Activated gamma-delta T cell treated with Interleukin-2 at 50 U/mL for 16 hours (primary cell): ENCODE measurements at regions not wholly inside any gene's neighbourhood (a gene's known extent, or its start where the extent isn't known, plus 50 kb on each side); places are given as distances from the start of the nearest gene placed in this dataset.
A peak's percentile ranks its signal among the peaks of the same experiment; 100 is the strongest.
"Not testable (repeated sequence)": the region's sequence is repeated elsewhere in the genome, so short reads cannot be mapped to it uniquely, and the experiment has no call there.

Experiments
- DNase-seq: peaks from one replicate; pipeline ENCODE4 v3.0.0-alpha.2; 2020

DNA sequence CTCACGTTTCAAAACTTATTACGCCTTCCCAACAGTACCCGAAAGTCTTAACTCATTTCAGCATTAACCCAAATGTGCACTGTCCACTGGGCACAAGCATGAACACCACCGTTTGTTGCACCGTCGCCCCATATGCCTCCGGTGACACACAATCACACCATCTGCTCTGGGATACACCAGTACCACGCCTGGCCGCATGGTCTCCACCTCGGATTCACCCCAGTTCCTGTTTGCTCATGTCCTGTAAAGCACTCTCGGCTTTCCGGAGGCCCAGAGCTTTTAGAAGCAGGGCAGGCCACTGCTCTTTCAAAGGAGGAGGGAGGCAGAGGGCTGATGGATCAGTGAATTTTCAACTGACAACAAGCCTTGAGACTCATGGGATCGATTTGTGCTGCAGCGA, 1570.0 kb upstream of the DEFB115 start:
- DNase-seq: no peak

DNA sequence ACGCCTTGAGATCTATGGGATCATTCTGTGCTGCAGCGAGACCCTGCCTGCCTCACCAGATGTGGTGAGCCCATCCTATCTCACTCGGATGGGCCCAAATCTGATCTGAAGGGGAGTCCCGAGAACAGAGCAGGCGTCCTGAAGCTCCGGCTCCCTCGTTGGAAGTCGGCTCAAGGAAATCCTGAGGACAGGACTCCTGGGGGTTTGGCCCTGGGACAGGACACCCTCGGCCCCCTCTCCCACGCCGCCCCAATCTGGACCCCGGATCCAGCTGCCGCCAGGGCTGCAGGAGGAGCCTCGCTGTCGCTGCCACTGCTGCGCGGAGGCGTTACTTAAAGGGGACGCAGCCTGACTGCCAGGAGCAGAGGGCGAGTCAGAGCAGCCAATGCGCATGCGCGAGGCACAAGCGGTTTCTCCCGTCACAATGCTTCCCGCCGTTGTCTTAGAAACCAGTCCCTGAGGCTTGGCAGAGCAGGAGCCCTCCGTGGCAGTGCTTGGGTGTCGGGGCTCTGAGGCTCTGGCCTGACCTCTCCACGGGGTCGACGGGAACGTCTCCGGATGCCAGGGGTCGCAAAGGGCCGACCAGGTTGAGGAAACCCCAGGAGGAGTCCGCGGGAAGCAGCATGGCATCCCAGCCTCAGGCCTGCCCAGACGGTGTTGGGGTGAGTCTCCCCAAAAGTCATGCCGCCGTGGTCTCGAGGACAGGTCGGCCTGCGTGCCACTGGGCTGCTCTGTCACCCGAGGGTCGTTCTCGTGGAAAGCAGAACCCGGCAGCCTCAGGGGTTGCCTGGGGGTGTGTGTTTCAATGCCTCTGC, 1567.8 kb upstream of the DEFB115 start:
- peak; percentile 7 for DNase-seq

DNA sequence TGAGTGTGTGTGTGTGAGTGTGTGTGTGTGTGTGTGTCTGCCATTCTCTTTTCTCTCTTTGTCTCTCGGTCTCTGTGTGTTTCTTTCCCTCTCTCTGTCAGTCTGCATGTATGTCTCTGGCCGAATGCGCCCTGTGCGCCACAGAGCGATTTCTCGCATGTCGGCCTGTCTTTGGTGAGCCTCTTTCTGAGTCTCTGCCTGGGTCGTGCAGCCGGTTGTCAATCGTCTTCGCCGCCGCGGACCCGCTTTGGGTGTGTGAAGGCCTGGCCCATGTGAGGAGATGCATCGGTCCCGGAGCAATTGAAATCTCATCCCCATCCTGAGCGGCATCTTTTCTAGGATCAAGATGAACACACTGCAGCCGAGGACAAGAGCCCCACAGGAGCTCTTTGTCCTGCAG, 1567.2 kb upstream of the DEFB115 start:
- DNase-seq: no peak

DNA sequence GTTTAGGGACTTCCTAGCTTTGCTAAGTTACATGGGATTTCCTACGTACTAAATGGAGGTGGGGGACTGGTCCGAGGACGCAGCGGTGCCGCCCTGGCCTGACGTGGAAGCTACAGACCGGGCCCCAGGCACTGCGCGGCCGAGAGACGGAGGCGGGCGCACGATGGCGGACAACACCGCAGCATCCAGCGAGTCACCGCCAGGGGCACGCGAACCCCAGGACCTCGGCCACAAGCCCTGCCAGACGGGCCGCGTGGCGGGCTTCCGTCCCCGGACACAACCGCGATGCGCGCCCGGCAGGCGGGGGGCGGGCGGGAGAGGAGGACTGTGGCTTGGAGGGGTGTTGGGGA, 1516.9 kb upstream of the DEFB115 start:
- no peak for DNase-seq

DNA sequence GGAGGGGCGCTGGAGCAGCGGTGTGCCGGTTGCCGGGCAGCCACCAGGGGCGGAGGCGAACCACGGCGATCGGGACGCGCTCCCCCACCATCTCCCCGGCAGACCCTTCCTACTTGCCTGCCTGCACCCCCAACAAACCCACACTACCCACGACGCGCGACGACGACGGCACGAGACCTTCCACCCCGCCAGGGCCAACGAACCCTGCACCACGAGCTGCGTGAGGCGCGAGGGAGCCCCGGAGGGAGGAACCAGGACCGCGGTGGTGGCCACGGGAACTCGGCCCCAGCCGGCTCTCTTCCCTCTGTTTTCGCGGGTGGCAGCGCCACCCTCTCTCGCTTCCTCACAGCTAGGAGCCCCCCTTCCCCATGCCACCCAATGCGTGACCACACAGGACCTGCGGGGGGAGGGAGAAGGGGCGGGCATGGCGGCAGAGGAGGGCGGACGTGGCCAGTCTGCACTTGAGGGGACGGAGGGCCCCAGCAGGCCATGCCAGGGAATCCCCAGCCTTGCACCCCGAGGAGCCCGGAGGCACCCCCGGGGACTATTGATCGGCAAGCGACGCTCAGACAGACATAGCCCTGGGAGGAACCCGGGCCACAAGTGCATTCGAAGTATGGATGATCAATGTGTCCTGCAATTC, 1516.4 kb upstream of the DEFB115 start:
- no peak for DNase-seq

DNA sequence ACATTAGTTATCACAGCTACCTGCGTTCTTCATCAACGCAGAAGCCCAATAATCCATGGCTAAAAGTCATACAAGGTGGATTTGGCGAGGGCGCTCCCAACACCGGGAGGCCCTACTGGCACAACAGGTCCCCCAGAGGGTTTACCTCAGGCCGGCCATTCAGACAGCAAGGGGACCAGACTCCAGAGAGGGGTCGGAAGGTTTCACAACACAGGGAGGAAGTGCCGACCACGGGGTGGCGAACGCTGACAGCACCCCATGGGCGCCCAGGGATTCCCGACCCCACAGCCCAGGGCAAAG, 1515.9 kb upstream of the DEFB115 start:
- DNase-seq: no peak

DNA sequence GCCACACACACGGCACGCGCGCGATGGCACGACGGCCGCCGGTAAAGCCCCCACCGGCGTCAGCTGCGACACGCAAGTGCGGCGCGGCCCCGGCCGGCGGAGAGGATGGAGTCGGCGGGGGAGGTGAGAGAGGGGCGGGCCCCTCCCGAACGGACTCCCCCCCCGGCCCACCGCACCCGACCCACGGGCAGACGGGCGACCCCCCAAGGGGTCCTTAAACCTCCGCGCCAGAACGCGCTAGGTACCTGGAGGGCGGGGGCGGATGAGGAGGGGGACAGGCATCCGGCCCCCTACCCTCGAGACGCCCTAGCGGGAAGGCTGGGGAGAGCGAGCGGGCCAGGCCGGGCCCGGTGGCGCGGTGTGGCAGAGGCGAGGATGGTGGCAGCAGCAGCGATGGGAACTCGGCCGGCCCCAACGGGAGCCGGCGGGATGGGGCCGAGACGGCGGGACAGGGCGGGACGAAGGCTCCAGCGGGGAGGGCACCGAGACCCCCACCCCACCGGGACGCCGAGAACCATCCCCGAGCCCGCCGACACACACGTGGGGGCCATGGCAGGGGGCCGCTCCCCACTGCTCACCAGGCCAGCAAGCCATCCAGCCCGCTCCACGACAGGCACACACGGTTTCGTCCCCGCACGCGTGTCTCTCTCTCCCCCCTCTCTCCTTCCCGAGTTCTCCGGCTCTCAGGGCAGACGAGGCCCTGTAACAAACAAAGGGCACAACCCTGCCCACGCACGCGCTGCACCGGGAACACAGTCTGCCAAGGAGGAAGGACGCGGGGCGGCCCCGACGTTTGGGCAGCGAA, 1515.4 kb upstream of the DEFB115 start:
- DNase-seq: no peak

DNA sequence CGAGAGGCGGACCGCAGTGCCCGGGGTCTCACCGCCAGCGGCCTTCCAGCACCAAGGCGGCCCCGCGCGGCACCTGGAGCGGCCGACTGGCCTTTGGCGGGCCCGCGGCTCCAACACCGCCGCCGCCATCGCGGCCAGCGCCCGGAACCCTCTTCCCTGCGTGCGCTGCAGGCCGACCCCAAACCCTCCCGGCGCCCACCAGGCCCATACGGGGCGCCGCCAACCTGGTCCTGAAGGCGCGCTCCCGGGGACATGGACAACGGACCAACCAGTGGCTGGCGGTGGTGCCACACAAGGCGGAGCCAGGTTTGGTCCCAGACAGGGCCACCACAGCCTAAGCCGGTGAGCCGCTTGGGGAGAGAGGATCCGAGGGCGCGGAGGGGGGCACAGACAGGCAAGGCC, 1514.8 kb upstream of the DEFB115 start:
- DNase-seq: no peak

DNA sequence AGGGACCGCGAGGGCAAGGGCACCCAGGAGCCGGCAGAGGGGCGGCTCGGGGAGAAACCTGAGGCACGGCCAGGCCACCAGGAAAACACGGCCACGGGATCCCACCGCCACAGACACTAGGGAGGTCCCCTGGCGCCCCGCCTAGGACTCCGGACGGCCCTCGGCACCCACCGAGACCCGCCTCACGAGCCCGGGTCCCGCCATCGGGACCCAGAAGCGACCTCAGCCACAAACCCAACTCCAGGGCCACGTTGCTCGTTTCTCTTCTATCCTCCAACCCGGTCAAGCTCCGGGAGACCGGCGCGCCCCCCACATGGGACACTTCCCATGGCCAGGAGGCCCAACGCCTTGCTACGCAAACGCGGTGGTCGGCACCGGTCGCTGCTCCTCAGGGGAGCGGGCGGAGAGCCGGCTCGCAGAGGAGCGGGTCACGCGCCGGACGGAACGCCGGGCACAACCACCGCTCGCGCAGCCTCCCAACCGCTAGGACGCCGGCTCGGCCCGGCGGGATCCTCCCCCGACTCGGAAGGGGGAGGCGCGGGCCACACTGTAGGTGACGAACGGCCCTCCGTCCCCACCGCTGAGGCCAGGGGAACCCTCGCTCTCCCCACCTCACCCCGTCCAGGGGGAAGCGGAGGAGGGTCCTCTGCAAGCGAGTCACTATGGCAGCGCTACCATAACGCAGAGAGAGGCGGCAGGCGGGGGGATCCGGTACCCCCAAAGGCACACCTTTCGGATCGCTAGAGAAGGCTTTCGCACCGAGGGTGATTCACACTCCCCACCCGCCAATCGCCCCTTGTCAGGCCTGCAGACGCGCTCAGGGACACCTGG, 1514.1 kb upstream of the DEFB115 start:
- DNase-seq: no peak

DNA sequence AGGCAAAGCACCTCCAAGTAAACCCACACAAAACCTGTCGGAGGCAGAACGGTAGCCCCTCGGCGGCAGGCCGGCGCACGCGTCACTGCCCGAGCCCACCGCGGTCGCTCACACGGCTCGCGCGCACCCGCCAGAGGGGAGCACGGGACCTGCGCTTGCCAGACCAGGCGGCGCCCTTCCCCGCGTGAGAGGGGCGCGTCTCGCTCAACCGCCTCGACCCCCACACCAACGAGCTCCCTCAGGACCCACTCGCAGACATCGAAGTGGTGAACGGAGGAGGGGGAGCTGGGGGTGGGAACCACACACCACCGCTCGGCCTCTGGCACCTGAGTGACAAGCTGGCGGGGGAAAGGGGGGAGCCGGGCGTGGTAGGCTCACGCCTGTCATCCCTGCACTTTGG, 1513.4 kb upstream of the DEFB115 start:
- no peak for DNase-seq

DNA sequence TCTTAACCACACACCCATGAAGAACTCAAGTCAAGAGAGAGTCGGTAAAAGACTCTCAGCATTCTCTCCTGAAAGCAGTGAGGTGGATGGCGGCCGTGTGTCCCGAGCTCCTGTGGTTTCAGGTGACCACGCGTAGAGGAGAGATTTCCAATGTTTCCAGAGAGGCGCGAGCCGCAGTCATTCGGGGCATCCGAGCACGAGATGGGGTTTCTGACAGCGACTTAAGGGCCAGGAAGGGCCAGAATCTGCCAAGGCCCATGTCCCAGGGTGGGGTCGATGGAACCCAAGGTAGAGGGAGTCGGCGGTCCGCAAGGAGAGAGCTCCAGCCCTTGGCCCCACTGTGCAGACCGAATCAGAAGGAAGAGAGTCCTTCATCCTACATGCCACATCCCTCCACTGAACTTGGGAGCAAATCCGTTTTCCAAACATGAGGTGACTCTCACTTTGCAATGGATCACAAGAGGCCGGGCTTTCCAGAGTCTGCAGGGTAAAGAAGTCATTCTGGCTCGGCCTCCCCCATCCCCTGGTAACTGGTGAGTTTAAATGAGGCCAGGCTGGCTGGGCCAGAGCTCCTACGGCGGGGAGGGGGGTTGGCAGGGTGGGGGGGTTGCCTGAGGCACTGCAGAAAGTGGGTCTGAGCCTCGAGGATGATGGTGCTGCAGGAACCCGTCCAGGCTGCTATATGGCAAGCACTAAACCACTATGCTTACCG, 1511.8 kb upstream of the DEFB115 start:
- not testable (repeated sequence) for DNase-seq

DNA sequence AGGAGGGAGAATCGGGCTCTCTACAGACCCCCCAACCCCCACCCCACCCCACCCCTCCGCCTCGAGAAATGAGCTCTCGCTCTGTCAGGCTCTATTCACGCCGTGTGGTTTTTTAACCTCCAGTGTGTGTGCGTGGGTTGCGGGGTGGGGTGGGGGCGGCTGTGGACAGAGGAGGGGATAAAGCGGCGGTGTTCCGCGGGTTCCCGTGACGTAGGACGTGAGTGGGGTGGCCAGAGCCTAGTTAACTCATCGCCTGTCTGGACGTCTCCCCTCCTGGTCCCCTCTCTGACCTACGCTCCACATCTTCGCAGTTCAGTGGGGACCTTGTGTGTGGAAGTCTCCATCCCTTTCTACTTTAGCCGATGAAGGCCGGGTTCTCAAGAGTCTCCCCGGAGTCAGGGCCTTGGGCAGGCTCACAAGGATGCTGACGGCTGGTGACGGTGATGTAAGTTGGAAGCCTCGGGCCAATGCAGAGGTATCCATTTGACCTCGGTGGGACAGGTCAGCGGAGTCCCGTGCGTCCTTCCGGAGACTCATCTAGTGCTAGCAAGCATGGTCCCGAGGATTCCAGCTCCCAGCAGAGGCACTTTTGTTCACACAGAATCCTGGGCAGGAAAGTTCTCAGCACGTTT, 1507.1 kb upstream of the DEFB115 start:
- no peak for DNase-seq

DNA sequence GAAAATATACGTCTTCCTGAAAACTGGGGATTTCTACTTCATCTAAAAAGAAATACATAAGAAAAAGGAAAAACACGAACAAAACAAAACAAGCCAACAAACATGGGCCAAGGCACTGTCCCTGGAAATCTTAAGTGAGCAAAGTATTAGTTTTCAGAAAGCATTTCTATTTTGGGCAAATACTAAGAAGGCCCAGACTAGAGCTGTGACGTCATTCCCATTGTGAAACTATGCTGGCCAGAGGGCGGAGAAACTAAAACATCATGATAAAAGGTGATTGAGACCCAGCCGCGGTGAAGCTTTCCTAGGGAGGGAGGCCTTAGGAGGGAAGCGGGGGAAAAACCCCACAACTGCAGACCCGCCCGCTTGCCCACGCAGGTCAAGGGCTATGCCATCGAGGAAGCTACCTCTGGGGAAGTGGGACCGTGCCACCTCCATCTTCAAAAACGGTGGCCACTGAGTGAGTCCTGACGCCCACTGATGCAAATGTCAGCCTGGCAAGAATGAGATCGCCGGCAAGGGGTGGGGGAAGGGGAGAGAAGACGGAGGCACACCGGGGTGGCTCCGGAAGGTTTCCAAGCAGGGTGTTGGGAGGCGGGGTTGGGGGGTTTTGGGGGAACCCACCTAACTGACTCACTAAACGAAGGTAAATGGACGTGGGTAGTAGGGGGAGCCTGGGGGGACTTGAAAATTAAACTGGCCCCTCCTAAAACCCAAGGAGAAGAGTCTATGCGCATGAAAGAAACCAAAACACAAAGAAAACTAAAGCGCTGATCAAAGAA, 1504.6 kb upstream of the DEFB115 start:
- not testable (repeated sequence) for DNase-seq

DNA sequence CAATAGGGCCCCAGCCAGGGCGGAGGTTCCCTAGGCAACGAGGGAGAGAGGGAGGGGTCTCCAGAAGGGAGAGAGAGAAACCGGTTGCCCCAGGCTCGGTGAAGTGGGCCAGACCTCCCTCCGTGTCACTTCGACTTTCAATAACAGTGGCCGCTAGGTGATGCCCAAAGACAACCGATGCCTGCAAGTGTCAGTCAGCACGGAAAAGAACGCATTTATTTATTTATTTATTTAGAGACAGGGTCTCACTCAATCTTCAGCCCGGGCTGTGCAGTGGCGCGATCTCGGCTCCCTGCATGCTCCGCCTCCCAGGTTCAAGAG, 1504.1 kb upstream of the DEFB115 start:
- DNase-seq: not testable (repeated sequence)

DNA sequence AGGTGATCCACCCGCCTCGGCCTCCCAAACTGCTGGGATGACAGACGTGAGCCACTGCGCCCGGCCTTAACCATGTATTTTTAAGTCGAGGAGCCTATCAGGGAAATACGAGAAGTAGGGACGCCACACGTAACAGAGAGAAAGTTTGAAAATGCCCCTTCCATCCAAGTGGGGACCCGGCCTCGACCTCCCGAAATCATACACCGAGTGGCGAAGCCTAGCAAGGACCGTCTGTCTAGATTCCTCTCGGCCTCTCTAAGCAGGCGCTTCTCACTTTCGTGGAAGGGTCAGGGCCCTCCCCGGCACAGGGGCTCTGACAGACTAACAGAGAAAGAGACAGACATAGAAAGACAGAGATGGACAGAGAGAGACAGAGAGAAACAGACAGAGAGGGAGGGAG, 1503.6 kb upstream of the DEFB115 start:
- DNase-seq: not testable (repeated sequence)

DNA sequence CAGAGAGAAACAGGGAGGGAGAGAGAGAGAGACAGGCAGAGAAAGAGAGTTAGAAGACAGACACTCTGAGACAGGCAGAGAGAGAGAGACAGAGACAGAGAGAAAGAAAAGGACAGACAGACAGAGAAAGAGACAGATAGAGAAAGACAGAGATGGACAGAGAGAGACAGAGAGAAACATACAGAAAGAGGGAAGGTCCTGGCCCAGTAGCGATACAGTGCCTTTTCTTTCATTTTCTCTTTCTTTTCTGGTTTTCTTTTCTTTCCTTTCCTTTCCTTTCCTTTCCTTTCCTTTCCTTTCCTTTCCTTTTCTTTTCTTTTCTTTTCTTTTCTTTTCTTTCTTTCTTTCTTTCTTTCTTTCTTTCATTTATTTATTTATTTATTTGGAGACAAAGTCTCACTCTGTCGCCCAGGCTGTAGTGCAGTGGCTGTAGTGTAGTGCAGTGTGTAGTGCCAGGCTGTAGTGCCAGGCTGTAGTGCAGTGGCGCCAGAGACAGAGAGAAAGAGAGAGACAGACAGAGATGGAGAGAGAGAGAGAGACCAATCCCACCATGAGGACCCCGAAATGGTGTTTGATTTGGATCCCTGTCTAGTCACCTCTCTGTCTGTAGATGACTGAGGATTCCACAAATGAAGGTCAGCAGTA, 1501.5 kb upstream of the DEFB115 start:
- not testable (repeated sequence) for DNase-seq

DNA sequence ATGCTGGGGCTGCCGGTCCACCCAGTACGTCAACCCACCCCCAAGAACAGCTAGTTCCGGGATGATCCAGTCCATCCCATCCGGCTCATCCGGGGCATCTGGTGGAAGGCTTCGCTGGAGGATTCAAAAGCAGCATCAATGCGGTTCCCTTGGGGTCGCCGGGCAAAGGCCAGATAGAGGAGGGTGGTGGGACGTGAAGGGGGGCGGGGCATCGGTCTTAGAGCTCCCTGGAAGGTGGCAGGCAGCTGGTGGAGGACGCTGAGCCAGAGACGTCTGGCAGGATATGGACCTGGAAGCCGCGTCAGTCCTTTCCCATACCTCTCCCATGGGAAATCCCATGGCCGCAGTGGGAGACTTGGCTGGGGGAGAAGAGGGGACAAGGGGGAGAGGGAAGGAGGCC, 1500.8 kb upstream of the DEFB115 start:
- no peak for DNase-seq

DNA sequence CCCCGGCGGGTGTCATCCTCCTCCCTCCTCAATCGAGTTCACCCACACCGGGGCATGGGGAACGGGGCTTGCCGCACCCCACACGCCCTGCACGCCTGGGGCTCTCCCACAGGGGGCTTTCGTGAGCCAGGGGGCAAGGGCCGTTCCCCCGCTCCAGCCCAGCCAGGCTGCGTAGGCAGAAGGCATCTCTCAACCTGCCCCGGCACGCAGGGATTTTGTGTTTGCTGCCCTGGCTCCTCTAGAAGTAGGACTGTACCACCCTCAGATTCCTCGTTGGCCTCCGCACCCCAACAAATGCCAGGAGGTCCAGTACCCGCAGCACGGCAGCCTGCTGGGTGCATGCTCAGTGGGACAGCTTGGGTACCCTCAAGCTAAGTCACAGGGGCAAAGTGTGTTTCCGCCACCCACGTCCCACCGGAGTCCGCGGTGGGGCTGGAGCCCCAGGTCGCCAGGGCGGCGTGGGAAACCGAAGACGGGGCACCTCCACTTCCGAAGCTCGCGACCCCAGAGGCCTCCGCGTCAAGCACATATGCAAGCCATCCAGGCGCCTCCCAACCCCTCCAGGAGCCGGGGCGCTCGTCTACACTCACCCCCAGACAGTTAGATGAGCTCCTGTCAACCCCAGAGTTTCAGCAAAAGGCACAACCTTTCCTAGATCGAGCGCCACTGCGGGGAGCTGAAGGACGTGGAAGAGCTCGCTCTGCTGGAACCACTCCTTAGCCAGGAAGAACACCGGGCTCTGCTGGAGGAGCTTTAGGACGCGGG, 1495.7 kb upstream of the DEFB115 start:
- DNase-seq: not testable (repeated sequence)

DNA sequence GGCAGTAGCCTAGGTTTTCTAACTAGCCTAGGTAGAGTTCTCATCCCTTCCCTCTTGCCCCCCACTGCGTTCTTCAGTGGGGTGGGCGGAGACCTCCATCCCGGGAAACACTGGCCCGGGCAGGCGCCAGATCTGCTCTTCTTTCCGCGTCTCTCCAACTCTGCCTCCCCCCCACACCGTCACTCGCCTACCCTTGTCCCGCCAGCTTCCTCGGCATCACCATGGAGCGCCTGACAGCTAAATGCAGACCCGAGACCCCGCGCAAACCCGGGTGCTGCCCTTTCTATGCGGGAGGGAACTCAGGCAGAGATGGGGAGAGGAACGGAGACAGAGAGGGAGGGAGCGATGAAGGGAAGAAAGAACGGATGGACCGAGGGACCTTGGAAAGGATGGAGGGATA, 1494.8 kb upstream of the DEFB115 start:
- DNase-seq: no peak
